SK-N-MC (cell line): ENCODE measurements at regions not wholly inside any gene's neighbourhood (a gene's known extent, or its start where the extent isn't known, plus 50 kb on each side); places are given as distances from the start of the nearest gene placed in this dataset.

Experiments used
- EZH2 ChIP-seq: fragments of 200-600 bp; sonication (generic); IDR thresholded peaks from one replicate; pipeline ENCODE4 v1.6.1; 2017; ENCODE audit warnings: antibody characterized with exemption
- FOXP2 ChIP-seq: optimal IDR thresholded peaks from 2 replicates; pipeline ENCODE3; 2011; ENCODE audit warnings: mild to moderate bottlenecking, moderate library complexity; ENCODE audit not compliant: insufficient read depth; ENCODE audit errors: extremely low read length, control extremely low read depth
- POLR2AphosphoS5 ChIP-seq: IDR thresholded peaks from 2 replicates; pipeline ENCODE4 v1.6.1; 2012; ENCODE audit warnings: mild to moderate bottlenecking, low read depth, low read length, borderline replicate concordance

DNA sequence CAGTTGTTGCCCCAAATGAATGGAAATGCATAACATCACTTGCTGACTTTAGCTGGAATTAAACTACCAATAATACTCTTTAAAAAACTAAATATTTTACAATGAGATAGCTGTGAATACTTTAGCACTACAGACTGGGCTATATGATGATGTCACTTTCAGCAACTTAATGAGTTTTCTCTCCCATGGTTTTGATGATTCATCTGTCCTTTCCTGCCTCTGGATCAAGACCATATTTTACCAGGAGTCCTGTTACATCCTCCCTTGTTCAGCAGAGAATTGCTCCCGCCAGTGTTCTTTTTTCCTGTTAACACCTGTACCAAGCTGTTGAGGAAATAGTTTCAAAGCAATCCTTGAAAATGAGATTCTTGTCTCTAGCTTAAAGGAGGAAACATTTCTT, 543.0 kb downstream of the SPRY1 start:
- TF ChIP-seq POLR2AphosphoS5 (no peak), EZH2 (no peak), FOXP2 (no peak)
